Kidney (tissue), 13 donors: ENCODE measurements at regions not wholly inside any gene's neighbourhood (a gene's known extent, or its start where the extent isn't known, plus 50 kb on each side); places are given as distances from the start of the nearest gene placed in this dataset.

Source experiments
- DNase-seq, 5 donors: peaks; one replicate each; pipeline ENCODE4 v3.0.0-alpha.2; 2013 to 2020
- FAIRE-seq: peaks from 2 replicates; lab custom pipeline; 2012; peaks lifted over from hg19 to GRCh38; lab: Jason Lieb, UNC
- H3K27ac ChIP-seq, 2 donors: one replicate each; pipeline ENCODE4 v1.7.0; 2013; ENCODE audit warnings: low read depth in 2 of 2, low read length in 2 of 2, inconsistent platforms in 1 of 2
- H3K27me3 ChIP-seq: one replicate; pipeline ENCODE4 v1.7.1; 2013; ENCODE audit warnings: low read length, inconsistent platforms; ENCODE audit not compliant: control insufficient read depth, insufficient read depth
- H3K36me3 ChIP-seq, 3 donors: one replicate each; pipeline versions ENCODE4 v1.7.0 to v1.7.1; 2013; ENCODE audit warnings: low read length in 3 of 3, control low read depth in 1 of 3, inconsistent platforms in 1 of 3; ENCODE audit not compliant: insufficient read depth in 3 of 3, control insufficient read depth in 2 of 3
- H3K4me1 ChIP-seq, 3 donors: one replicate each; pipeline versions ENCODE4 v1.7.0 to v1.7.1; 2013; ENCODE audit warnings: low read length in 3 of 3, inconsistent platforms in 1 of 3, low read depth in 1 of 3; ENCODE audit not compliant: control insufficient read depth in 2 of 3, insufficient read depth in 2 of 3
- H3K4me3 ChIP-seq, 3 donors: one replicate each; pipeline versions ENCODE4 v1.7.0 to v1.8.1; 2013; ENCODE audit warnings: low read length in 3 of 3, control low read depth in 1 of 3, inconsistent platforms in 1 of 3
- H3K9ac ChIP-seq, 3 donors: one replicate each; pipeline versions ENCODE4 v1.7.0 to v1.7.1; 2013; ENCODE audit warnings: low read length in 3 of 3, control low read depth in 1 of 3, inconsistent platforms in 1 of 3
- H3K9me3 ChIP-seq, 3 donors: one replicate each; pipeline versions ENCODE4 v1.7.0 to v1.7.1; 2013; ENCODE audit warnings: low read length in 3 of 3, control low read depth in 1 of 3, inconsistent platforms in 1 of 3; ENCODE audit not compliant: control insufficient read depth in 2 of 3, insufficient read depth in 1 of 3
- CTCF ChIP-seq: IDR thresholded peaks from 3 replicates; pipeline ENCODE4 v1.5.1; 2012; ENCODE audit warnings: mild to moderate bottlenecking, moderate library complexity, borderline replicate concordance; ENCODE audit not compliant: insufficient read depth; ENCODE audit errors: extremely low read depth
- intact Hi-C: fragments of 100-400 bp; cut with DNase I; formaldehyde crosslinking; loops from one replicate; pipeline ENCODE4 v1.11.1; 2022
- donor health status: control.
- donor health status: control.
- donor health status: control.
- donor health status: control.
- donor health status: control.
- donor health status: DM: yes; HTN: yes; CAD: no.
- donor health status: Normal renal cell carcinoma (clear cell type).

GRCh38 chr2:187842978-187843847 is 289.0 kb upstream of the TFPI start:
- no peak overlapping the region for H3K9ac ChIP-seq
- FAIRE-seq = peak; percentile 96

GRCh38 chr2:187847245-187848208 is 293.3 kb upstream of the TFPI start:
- H3K27me3 ChIP-seq = no peaks in the 10 kb centered on the region
- H3K36me3 ChIP-seq = no peaks in the 10 kb centered on the region
- H3K9ac ChIP-seq = no peak overlapping the region
- no peak overlapping the region for H3K27ac ChIP-seq
- no peak overlapping the region for H3K4me3 ChIP-seq
- intact Hi-C loops = no loop called here
- FAIRE-seq (peak; percentile 67), DNase-seq (no peak)
- H3K9me3 ChIP-seq = no peaks in the 10 kb centered on the region
- no peak for TF ChIP-seq CTCF
- H3K4me1 ChIP-seq = no peaks in the 10 kb centered on the region

More at GRCh38 chr2:187842978-187843847, 289.0 kb upstream of the TFPI start:
- Histone ChIP-seq H3K27ac (no peak overlapping the region), H3K4me3 (peak overlapping the region in 1 of 3 donors; percentile 35), H3K4me1 (no peaks in the 10 kb centered on the region), H3K27me3 (no peaks in the 10 kb centered on the region), H3K9me3 (no peaks in the 10 kb centered on the region), H3K36me3 (no peaks in the 10 kb centered on the region)
- peak; percentile 66 for TF ChIP-seq CTCF
- DNase-seq = peak in 2 of 5 donors; percentile 57 to 76
- intact Hi-C loops = no loop called here

- no peak for DNase-seq
- no peak overlapping the region for H3K4me3 ChIP-seq
- intact Hi-C loops = no loop called here
Measured at GRCh38 chr2:187851955-187852561, 297.8 kb upstream of the TFPI start.

More at GRCh38 chr2:187851955-187852561, 297.8 kb upstream of the TFPI start:
- H3K9ac ChIP-seq = no peak overlapping the region
- no peaks in the 10 kb centered on the region for H3K9me3 ChIP-seq
- no peak overlapping the region for H3K27ac ChIP-seq
- H3K4me1 ChIP-seq = no peaks in the 10 kb centered on the region
- no peak for FAIRE-seq
- no peaks in the 10 kb centered on the region for H3K27me3 ChIP-seq
- no peak for TF ChIP-seq CTCF
- no peaks in the 10 kb centered on the region for H3K36me3 ChIP-seq
